ENCODE measurements at regions not wholly inside any gene's neighbourhood (a gene's known extent, or its start where the extent isn't known, plus 50 kb on each side); places are given as distances from the start of the nearest gene placed in this dataset.
"Not testable (repeated sequence)": the region's sequence is repeated elsewhere in the genome, so short reads cannot be mapped to it uniquely, and the experiment has no call there.

GRCh38 chr2:223267160-223267951, 215.4 kb downstream of the KCNE4 start:
- H3K4me3 ChIP-seq (ENCODE audit: low read depth, low read length) = no peak overlapping the region
- DNase-seq (ENCODE audit: low read depth) = no peak

- no peak for DNase-seq (ENCODE audit: low read depth)
- no peak overlapping the region for H3K4me3 ChIP-seq (ENCODE audit: low read depth, low read length)
Observed at GRCh38 chr2:223269386-223269785, 217.4 kb downstream of the KCNE4 start.

- no peak for DNase-seq (ENCODE audit: low read depth)
- H3K4me3 ChIP-seq (ENCODE audit: low read depth, low read length) = no peak overlapping the region
Observed at GRCh38 chr2:223270548-223270947, 218.6 kb downstream of the KCNE4 start.

- H3K4me3 ChIP-seq (ENCODE audit: low read depth, low read length) = no peak overlapping the region
- no peak for DNase-seq (ENCODE audit: low read depth)
Observed at GRCh38 chr2:223273995-223274394, 222.0 kb downstream of the KCNE4 start.

GRCh38 chr2:223282221-223282620, 230.2 kb downstream of the KCNE4 start:
- DNase-seq (ENCODE audit: low read depth) = no peak

GRCh38 chr2:223283329-223283728, 231.3 kb downstream of the KCNE4 start:
- no peak overlapping the region for H3K4me3 ChIP-seq (ENCODE audit: low read depth, low read length)
- no peak for DNase-seq (ENCODE audit: low read depth)

More at GRCh38 chr2:223282221-223282620, 230.2 kb downstream of the KCNE4 start:
- no peak overlapping the region for H3K4me3 ChIP-seq (ENCODE audit: low read depth, low read length)

- no peak for DNase-seq (ENCODE audit: low read depth)
Observed at GRCh38 chr2:223283771-223284170, 231.8 kb downstream of the KCNE4 start.

GRCh38 chr2:223285370-223286265, 233.6 kb downstream of the KCNE4 start:
- DNase-seq (ENCODE audit: low read depth) = no peak

More at GRCh38 chr2:223283771-223284170, 231.8 kb downstream of the KCNE4 start:
- H3K4me3 ChIP-seq (ENCODE audit: low read depth, low read length) = no peak overlapping the region

GRCh38 chr2:223294756-223295155, 242.8 kb downstream of the KCNE4 start:
- DNase-seq (ENCODE audit: low read depth) = no peak
- H3K4me3 ChIP-seq (ENCODE audit: low read depth, low read length) = no peak overlapping the region

More at GRCh38 chr2:223285370-223286265, 233.6 kb downstream of the KCNE4 start:
- H3K4me3 ChIP-seq (ENCODE audit: low read depth, low read length) = no peak overlapping the region

- no peak for DNase-seq (ENCODE audit: low read depth)
- H3K4me3 ChIP-seq (ENCODE audit: low read depth, low read length) = no peak overlapping the region
Observed at GRCh38 chr2:223297788-223298187, 245.8 kb downstream of the KCNE4 start.

GRCh38 chr2:223298329-223298728, 246.3 kb downstream of the KCNE4 start:
- not testable (repeated sequence) for H3K4me3 ChIP-seq (ENCODE audit: low read depth, low read length); DNase-seq (ENCODE audit: low read depth)

- DNase-seq (ENCODE audit: low read depth) = no peak
- H3K4me3 ChIP-seq (ENCODE audit: low read depth, low read length) = no peak overlapping the region
Observed at GRCh38 chr2:223300326-223300725, 248.3 kb downstream of the KCNE4 start.

GRCh38 chr2:223306371-223306770, 254.4 kb downstream of the KCNE4 start:
- DNase-seq (ENCODE audit: low read depth) = no peak

GRCh38 chr2:223311889-223312680, 260.1 kb downstream of the KCNE4 start:
- H3K4me3 ChIP-seq (ENCODE audit: low read depth, low read length) = no peak overlapping the region
- no peak for DNase-seq (ENCODE audit: low read depth)

More at GRCh38 chr2:223306371-223306770, 254.4 kb downstream of the KCNE4 start:
- H3K4me3 ChIP-seq (ENCODE audit: low read depth, low read length) = no peak overlapping the region

GRCh38 chr2:223313101-223313500, 261.1 kb downstream of the KCNE4 start:
- H3K4me3 ChIP-seq (ENCODE audit: low read depth, low read length) = no peak overlapping the region
- no peak for DNase-seq (ENCODE audit: low read depth)

- DNase-seq (ENCODE audit: low read depth) = no peak
- H3K4me3 ChIP-seq (ENCODE audit: low read depth, low read length) = no peak overlapping the region
Observed at GRCh38 chr2:223314811-223315210, 262.8 kb downstream of the KCNE4 start.

- no peak overlapping the region for H3K4me3 ChIP-seq (ENCODE audit: low read depth, low read length)
- no peak for DNase-seq (ENCODE audit: low read depth)
Observed at GRCh38 chr2:223315813-223316212, 263.8 kb downstream of the KCNE4 start.

GRCh38 chr2:223316342-223316741, 264.4 kb downstream of the KCNE4 start:
- DNase-seq (ENCODE audit: low read depth) = no peak
- no peak overlapping the region for H3K4me3 ChIP-seq (ENCODE audit: low read depth, low read length)

- DNase-seq (ENCODE audit: low read depth) = no peak
- H3K4me3 ChIP-seq (ENCODE audit: low read depth, low read length) = no peak overlapping the region
Observed at GRCh38 chr2:223319601-223320000, 267.6 kb downstream of the KCNE4 start.

- no peak for DNase-seq (ENCODE audit: low read depth)
- H3K4me3 ChIP-seq (ENCODE audit: low read depth, low read length) = no peak overlapping the region
Observed at GRCh38 chr2:223324402-223324801, 272.4 kb downstream of the KCNE4 start.

Data from skeletal muscle cell (primary cell).